Keratinocyte (primary cell): ENCODE measurements at regions not wholly inside any gene's neighbourhood (a gene's known extent, or its start where the extent isn't known, plus 50 kb on each side); places are given as distances from the start of the nearest gene placed in this dataset.

Source experiments
- DNase-seq: peaks from one replicate; pipeline ENCODE4 v3.0.0-alpha.2; 2011; ENCODE audit warnings: low read depth, missing footprints, low spot score
- FAIRE-seq: peaks from 2 replicates; lab custom pipeline; 2011; peaks lifted over from hg19 to GRCh38; lab: Jason Lieb, UNC
- H2AFZ ChIP-seq: 2 replicates; pipeline ENCODE4 v1.6.0; 2012; ENCODE audit warnings: low read length, control low read depth, inconsistent platforms; ENCODE audit not compliant: control insufficient read depth
- H3K27ac ChIP-seq: 2 replicates; pipeline ENCODE4 v1.5.1; 2011; ENCODE audit warnings: low read length; ENCODE audit not compliant: control insufficient read depth, insufficient read depth
- H3K27me3 ChIP-seq: 3 replicates; pipeline ENCODE4 v1.6.0; 2011; ENCODE audit warnings: low read length; ENCODE audit not compliant: control insufficient read depth, insufficient read depth; ENCODE audit errors: extremely low read depth
- H3K36me3 ChIP-seq, 2 experiments: 2 replicates in 1 of 2; 3 replicates in 1 of 2; pipeline ENCODE4 v1.5.1; 2011; ENCODE audit warnings: low read length in 2 of 2, mild to moderate bottlenecking in 1 of 2; ENCODE audit not compliant: control insufficient read depth in 2 of 2, insufficient read depth in 2 of 2; ENCODE audit errors: extremely low read depth in 1 of 2
- H3K4me1 ChIP-seq: 3 replicates; pipeline ENCODE4 v1.5.1; 2011; ENCODE audit warnings: low read length; ENCODE audit not compliant: control insufficient read depth, insufficient read depth; ENCODE audit errors: extremely low read depth
- H3K4me2 ChIP-seq: 3 replicates; pipeline ENCODE4 v1.6.0; 2011; ENCODE audit warnings: low read depth, low read length; ENCODE audit not compliant: control insufficient read depth, insufficient read depth; ENCODE audit errors: extremely low read depth
- H3K4me3 ChIP-seq, 3 experiments: fragments of 200-600 bp in 1 of 3; sonication (generic) in 1 of 3; 2 replicates in 2 of 3; 3 replicates in 1 of 3; pipeline ENCODE4 v1.5.1; 2011 to 2016; ENCODE audit warnings: low read length in 3 of 3, mild to moderate bottlenecking in 3 of 3, control low read depth in 2 of 3, inconsistent platforms in 1 of 3, low read depth in 1 of 3, mixed read lengths in 1 of 3, mixed run types in 1 of 3, moderate library complexity in 1 of 3; ENCODE audit not compliant: control insufficient read depth in 2 of 3, insufficient read depth in 2 of 3; ENCODE audit errors: extremely low read depth in 1 of 3
- H3K79me2 ChIP-seq: 2 replicates; pipeline ENCODE4 v1.6.0; 2012; ENCODE audit warnings: low read length; ENCODE audit not compliant: control insufficient read depth, insufficient read depth
- H3K9ac ChIP-seq: 3 replicates; pipeline ENCODE4 v1.6.0; 2011; ENCODE audit warnings: low read length; ENCODE audit not compliant: control insufficient read depth, insufficient read depth; ENCODE audit errors: extremely low read depth
- H3K9me1 ChIP-seq: 3 replicates; pipeline ENCODE4 v1.6.0; 2011; ENCODE audit warnings: low read length; ENCODE audit not compliant: control insufficient read depth, insufficient read depth; ENCODE audit errors: extremely low read depth
- H3K9me3 ChIP-seq: 2 replicates; pipeline ENCODE4 v1.5.1; 2012; ENCODE audit warnings: low read depth, low read length; ENCODE audit not compliant: control insufficient read depth
- H4K20me1 ChIP-seq: 3 replicates; pipeline ENCODE4 v1.6.0; 2011; ENCODE audit warnings: low read length; ENCODE audit not compliant: control insufficient read depth, insufficient read depth; ENCODE audit errors: extremely low read depth
- EZH2 ChIP-seq: IDR thresholded peaks from one replicate; pipeline ENCODE4 v1.6.1; 2012; ENCODE audit warnings: inconsistent platforms, mild to moderate bottlenecking, low read length, moderate library complexity
- dilution Hi-C: fragments of 300-500 bp; cut with MboI; formaldehyde crosslinking; loops from one replicate; pipeline ENCODE4 v1.7.0; 2020; ENCODE audit warnings: low sequenced_read_pairs; ENCODE audit not compliant: extremely low pct_ligation_motif_present
- TF ChIP-seq, protein P1 (sequence below), 3 experiments: IDR thresholded peaks in 1 of 3; conservative IDR thresholded peaks in 1 of 3; optimal IDR thresholded peaks in 1 of 3; 2 replicates in 2 of 3; 3 replicates in 1 of 3; pipeline versions ENCODE3 to v1.5.1; 2011; ENCODE audit warnings: low read length in 3 of 3, mild to moderate bottlenecking in 3 of 3, moderate library complexity in 2 of 3, control low read depth in 1 of 3, inconsistent platforms in 1 of 3; ENCODE audit not compliant: insufficient read depth in 2 of 3; ENCODE audit errors: extremely low read depth in 1 of 3

DNA sequence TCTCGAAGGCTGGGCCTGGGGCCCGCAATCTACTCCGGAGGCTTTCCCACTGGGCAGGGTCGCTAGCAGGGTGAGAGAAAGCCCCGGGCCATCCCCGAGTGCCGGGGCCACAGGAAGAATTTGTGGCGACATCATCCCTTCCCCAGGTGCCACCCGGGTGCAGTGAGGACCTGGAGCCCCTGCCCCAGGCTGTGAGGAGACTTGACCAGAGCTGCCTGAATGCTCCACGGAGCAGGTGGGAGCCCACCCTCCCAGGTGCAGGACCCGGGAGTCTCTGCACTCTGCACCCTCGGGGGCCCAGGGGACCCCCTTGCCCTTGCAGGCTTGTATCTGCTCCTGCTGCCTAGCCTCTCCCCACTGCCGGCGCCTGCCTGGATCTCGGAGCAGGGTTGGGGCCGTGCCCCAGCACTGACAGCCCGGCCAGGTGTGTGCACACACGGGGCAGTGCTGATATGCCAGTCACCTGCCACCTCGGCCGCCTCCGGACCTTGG, 67.5 kb upstream of the RGS7 start:
- FAIRE-seq (no peak), DNase-seq (no peak)
- Histone ChIP-seq H3K4me3 (peak overlapping the region in 1 of 3 experiments; percentile 34), H4K20me1 (no peaks in the 10 kb centered on the region), H3K27me3 (peaks cover 17% of the 10 kb centered on the region), H3K4me2 (peak overlapping the region; percentile 67), H3K4me1 (no peaks in the 10 kb centered on the region), H3K9ac (no peak overlapping the region), H3K36me3 (no peaks in the 10 kb centered on the region), H3K79me2 (no peaks in the 10 kb centered on the region), H2AFZ (peak overlapping the region; percentile 46), H3K9me3 (no peaks in the 10 kb centered on the region), H3K27ac (no peak overlapping the region), H3K9me1 (no peaks in the 10 kb centered on the region)
- dilution Hi-C loops = no loop called here
- TF ChIP-seq, protein P1, sequence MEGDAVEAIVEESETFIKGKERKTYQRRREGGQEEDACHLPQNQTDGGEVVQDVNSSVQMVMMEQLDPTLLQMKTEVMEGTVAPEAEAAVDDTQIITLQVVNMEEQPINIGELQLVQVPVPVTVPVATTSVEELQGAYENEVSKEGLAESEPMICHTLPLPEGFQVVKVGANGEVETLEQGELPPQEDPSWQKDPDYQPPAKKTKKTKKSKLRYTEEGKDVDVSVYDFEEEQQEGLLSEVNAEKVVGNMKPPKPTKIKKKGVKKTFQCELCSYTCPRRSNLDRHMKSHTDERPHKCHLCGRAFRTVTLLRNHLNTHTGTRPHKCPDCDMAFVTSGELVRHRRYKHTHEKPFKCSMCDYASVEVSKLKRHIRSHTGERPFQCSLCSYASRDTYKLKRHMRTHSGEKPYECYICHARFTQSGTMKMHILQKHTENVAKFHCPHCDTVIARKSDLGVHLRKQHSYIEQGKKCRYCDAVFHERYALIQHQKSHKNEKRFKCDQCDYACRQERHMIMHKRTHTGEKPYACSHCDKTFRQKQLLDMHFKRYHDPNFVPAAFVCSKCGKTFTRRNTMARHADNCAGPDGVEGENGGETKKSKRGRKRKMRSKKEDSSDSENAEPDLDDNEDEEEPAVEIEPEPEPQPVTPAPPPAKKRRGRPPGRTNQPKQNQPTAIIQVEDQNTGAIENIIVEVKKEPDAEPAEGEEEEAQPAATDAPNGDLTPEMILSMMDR (optimal IDR thresholded peaks at IDR 0.05 in 1 of 3, IDR thresholded peaks at IDR 0.05 in 1 of 3, conservative IDR thresholded peaks at IDR 0.05 in 1 of 3; ENCODE audit: extremely low read depth in 1 of 3, insufficient read depth in 2 of 3, low read length in 3 of 3) = no peak
- no peak for TF ChIP-seq EZH2

DNA sequence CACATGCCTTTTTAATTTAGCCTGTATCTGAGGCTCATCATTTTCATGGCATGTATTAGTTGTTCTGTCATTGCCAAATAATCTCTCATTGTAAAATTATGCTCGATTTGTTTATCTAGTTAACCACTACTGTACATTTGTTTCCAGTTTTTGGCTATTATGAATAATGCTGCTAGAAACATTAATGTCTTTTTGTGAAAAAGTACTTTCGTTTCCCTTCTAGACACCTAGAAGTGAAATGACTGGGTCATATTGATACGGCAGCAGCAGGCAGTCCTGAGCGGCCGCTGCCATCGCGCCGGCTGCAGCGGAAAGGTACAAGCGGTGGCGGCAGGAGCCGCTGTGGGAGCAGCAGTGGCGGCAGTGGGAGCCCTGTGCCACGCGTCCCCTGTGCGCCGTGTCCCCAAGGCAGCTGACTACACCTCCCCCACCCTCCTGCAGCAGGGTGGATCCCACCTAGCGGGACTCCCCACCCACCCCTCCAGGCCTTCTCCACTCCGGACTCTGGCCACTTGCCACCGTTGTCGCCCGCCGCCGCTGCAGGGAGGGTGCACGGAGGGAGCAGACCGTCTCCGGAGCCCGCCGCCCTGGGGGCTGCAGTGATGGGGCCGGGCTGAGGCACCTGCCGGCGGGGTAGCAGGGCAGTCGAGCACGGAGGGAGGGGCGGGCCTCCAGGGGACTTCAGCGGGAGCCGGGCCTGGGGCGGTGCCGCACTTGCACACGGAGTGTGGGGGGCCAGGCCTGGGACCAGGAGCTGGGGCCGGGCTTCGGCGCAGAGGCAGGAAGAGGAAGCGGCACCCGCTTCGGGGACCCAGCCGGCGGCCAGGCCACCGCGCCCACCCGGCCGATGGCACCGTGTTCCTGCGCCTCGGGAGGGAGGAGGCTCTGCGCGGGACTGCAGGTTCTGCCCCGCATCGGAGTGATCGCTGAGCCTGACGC, 66.8 kb upstream of the RGS7 start:
- peak overlapping the region; percentile 67 for H3K4me2 ChIP-seq
- peak overlapping the region; percentile 46 for H2AFZ ChIP-seq
- no peaks in the 10 kb centered on the region for H3K9me3 ChIP-seq
- no peak overlapping the region for H3K27ac ChIP-seq
- no peaks in the 10 kb centered on the region for H3K36me3 ChIP-seq
- H3K4me3 ChIP-seq = peak overlapping the region; percentile 28 to 52 (median 34)
- FAIRE-seq = no peak
- peaks cover 17% of the 10 kb centered on the region for H3K27me3 ChIP-seq
- no peak for DNase-seq
- no peaks in the 10 kb centered on the region for H3K9me1 ChIP-seq
- H3K79me2 ChIP-seq = no peaks in the 10 kb centered on the region
- no peaks in the 10 kb centered on the region for H3K4me1 ChIP-seq
- dilution Hi-C loops = no loop called here
- no peak overlapping the region for H3K9ac ChIP-seq
- TF ChIP-seq EZH2 = no peak
- TF ChIP-seq, protein P1 (optimal IDR thresholded peaks at IDR 0.05 in 1 of 3, IDR thresholded peaks at IDR 0.05 in 1 of 3, conservative IDR thresholded peaks at IDR 0.05 in 1 of 3; ENCODE audit: extremely low read depth in 1 of 3, insufficient read depth in 2 of 3, low read length in 3 of 3) = peak in 2 of 3 experiments; percentile 16 to 44
- no peaks in the 10 kb centered on the region for H4K20me1 ChIP-seq
